TTC549 (cell line): ENCODE measurements at regions not wholly inside any gene's neighbourhood (a gene's known extent, or its start where the extent isn't known, plus 50 kb on each side); places are given as distances from the start of the nearest gene placed in this dataset.
"Not testable (repeated sequence)": the region's sequence is repeated elsewhere in the genome, so short reads cannot be mapped to it uniquely, and the experiment has no call there.

ENCODE experiments used
- FAIRE-seq: peaks from 2 replicates; lab custom pipeline; 2012; peaks lifted over from hg19 to GRCh38; lab: Jason Lieb, UNC

DNA sequence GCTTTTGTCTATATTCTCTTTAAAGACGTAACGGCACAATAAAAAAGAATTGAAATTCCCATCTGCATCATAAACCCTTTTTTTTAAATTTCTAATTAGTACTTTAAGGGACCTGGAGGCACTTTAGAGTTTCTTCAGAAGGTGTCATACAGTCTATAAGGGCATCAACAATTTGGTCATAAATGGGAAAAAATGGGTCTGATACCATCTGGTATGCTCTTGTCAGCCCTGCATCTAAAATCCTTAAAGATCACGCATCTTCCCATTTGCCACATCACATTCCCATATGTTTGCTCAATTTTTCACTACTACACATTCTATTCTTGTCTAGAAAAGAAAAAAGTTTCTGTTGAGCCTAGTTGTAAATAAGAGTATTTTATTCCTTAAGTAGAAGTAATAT, 53.8 kb downstream of the COX7C start:
- no peak for FAIRE-seq

DNA sequence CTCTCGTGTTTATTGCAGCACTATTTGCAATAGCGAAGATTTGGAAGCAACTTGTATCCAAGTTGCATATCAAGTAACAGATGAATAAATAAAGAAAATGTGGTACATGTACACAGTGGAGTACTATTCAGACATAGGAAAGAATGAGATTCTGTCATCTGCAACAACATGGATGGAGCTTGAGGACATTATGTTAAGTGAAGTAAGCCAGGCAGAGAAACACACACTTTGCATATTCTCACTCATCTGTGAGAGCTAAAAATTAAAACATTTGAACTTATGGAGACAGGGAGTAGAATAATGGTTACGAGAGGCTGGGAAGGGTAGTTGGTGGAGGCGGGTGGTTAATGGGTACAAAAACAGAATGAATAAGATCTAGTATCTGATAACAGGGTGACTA, 56.3 kb downstream of the COX7C start:
- no peak for FAIRE-seq

DNA sequence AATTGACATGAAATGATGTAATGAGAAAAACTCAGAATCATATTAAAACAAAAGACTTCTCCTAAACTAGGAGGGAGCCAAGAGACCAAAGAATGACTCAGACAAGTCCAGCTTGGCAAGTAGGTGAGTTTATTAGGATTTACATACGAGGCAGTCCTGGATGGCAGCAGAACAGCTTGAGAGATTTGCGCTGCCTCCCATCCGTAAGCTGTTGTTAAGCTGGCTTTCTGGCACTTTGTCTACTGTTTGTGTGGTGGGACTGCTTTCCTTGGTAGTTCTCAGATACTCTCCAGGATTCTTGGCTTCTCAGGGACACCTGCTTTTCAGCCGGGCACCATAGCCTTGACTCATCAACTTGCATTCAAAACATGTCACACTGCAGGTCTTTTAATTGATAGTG, 57.6 kb downstream of the COX7C start:
- FAIRE-seq = no peak

DNA sequence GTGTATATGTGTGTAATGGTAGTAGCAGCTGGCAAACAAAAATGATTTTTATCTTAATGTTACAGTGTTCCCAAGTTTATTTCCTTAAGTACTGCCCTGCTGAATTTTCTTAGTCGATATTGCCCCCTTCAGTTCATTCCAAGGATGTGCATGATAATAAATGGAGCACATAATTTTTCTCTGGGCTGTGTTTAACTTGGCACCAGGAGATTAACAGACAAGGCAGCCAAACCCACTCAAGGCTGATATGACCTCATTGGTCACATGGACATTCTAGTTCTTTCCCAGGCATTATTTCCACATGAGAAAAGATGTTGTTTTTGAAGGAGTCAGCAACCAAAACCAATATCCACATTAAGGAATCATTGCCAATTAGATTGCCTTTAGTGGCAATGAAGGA, 61.8 kb downstream of the COX7C start:
- FAIRE-seq = peak; percentile 45

DNA sequence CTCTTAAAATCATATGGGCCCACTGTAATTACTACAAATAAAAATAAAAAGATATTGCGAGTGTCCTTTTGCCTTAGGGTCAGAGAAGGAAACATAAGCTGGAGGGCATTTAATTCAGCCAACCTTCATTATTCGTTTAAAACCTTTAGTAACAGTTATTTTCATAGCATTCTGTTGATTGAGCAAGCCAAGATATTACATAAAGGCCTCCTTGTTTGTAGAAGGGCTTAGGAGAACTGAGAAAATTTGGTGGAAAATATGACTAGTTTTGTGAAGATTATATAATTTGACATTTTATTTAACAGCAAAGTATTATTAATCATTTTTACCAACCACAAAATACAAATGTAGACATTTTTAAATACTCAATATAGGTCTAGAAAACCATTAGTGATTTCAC, 62.2 kb downstream of the COX7C start:
- no peak for FAIRE-seq

DNA sequence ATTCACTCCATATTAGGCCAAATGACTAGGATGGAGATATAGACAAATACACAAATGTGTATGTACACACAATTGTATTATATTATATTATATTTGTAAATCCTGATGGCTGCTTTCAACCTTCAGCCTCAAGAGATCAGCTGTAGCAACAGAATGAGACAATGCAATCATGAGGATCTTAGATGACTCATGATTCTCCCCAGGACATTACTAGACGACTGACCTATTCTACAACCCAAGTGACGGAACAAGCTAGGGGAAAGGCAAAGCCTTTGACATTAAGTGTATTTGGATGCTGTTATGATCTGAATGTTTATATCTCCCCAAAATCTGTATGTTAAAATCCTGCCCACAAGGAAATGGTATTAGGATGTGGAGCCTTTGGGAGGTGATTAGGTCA, 66.5 kb downstream of the COX7C start:
- FAIRE-seq = no peak

DNA sequence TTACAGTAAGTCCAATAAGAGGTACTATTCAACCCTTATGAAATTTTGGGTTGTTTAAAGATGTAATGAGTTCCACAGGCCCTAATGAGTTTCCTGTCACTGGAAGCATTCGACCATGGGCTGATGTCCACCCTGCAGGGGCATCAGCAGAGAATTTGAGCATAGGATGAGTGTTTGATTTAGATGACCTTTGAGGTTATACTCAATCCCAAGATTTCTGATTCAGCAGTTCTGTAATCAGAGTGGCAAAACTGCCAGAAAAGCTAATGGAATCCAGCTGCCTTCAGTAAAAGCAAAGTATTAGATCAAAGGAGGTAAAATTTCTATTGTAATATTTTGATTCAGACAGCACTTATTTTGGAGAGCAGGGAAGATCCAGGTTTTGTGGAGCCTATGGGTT, 68.3 kb downstream of the COX7C start:
- no peak for FAIRE-seq

DNA sequence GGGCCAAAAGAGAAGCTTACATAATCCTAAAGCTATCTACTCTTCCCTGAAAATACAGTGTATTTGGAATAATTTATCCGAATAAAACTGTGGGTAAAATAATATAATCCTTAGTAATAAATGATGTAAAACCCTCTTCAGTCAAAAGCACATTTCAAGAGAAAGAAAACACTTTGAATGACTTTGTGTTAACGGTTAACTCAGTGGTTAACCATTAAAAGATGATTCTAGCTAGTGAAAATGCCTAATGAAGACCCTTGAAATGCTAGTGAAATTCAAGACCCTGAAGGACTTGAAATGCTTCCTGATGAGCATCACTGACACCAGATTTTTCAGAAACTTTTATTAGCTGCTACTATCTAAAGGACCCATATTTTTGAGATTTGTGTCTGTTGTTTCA, 70.7 kb downstream of the COX7C start:
- no peak for FAIRE-seq

DNA sequence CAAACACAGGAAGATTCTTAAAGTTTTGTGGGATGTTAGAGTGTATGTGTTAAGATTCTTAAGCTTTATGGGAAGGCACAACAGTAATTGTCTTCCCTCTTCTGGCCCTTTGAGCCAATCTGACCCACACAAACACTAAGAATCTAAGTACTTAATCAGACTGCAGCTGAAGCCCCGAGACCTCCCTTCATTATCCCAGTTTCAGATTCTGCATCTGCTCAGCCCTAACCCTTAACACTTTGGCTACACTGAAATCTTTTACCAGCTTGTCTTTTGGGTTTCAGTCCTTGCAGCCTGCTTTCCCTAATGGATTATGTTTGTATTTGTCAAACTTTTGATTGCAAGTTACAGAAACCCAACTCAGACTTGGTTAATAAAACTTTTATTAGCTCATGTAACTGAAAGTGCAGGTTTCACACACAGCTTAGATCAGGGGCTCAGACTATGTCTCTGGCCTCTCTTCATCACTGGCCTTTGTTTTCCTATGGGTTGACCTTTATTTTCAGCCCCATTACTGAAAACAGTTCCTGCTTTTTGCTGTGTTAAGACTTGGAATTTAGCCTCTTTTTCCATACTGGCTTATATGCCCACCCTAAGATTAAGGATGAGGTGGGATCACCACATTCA, 71.5 kb downstream of the COX7C start:
- FAIRE-seq = no peak

DNA sequence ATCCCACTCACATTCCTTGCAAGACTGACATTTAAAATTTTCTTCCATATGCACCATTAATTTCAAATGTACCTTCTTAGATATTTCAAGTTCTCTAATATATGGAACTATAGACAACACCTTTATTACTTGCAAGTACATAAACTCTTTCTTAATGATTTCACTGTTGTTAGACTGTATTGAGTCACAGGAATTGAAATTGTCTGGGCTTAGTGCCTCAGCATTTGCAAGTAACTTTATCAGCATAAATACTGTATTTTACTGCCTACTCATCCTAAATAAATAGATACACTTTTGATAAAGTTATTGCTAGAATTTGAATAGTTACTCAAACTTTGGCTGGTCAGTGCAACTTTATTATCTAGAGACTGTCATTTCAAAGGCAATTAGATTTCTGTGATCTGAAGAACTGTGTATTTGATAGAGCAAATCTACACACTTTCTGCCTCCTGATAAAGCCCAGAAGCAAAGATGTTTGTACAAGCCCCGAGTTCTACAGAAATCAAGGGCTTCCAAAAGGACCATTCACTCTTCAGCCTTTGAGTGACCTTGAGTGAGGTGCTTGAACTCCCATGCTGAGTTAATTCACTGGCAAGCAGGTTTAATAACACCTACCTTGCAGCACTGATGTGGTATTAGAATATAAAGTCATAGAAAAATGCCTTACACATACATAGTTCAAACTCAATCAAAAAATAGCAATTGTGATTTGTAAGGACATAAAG, 91.6 kb downstream of the COX7C start:
- FAIRE-seq = no peak

DNA sequence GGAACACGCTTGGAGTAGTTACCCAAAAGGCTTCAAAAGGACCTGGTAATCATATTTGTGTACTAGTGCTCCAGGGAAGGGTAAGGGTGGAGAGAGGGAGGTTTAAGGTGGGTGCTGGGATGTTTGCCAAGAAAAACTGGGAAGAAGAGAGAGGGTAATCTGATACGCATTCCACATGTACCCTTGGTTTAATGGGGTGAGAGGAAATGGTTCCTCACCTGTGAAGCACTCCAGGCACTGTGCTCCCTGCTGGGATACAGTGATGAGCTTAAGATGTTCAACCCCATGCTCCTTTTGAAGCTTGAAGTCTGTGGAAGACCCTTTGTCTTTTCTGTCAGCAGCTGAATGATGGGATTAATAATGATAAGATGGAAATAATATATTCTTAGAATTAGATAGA, 98.4 kb downstream of the COX7C start:
- FAIRE-seq = no peak

DNA sequence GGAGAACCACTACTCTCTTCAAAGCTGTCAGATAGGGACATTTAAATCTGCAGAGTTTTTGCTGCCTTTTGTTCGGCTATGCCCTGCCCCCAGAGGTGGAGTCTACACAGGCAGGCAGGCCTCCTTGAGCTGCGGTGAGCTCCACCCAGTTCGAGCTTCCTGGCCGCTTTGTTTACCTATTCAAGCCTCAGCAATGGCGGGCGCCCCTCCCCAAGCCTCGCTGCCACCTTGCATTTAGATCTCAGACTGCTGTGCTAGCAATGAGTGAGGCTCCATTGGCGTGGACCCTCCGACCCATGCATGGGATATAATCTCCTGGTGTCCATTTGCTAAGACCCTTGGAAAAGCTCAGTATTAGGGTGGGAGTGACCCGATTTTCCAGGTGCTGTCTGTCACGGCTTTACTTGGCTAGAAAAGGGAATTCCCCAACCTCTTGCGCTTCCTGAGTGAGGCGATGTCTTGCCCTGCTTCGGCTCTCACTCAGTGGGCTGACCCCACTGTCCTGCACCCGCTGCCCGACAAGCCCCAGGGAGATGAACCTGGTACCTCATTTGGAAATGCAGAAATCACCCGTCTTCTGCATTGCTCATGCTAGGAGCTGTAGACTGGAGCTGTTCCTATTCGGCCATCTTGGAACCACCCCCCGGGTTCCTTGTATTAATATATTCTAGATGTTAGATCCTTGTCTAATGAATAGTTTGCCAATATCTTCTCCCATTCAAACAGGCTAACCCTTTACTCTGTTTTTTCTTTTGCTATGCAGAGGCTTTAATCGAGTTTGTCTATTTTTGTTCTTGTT, 113.8 kb downstream of the COX7C start:
- not testable (repeated sequence) for FAIRE-seq

DNA sequence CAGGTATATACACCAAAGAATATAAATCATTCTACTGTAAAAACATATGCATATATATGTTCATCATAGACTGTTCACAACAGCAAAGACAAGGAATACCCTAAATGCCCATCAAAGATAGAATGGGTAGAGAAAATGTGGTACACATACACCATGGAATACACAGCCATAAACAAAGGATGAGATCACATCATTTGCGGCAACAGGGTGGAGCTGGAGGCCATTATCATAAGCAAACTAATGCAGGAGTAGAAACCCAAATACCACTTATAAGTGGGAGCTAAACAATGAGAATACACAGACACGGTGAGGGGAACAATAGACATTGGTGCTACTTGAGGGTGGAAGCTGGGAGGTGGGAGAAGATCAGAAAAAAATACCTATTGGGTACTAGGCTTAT, 117.6 kb downstream of the COX7C start:
- FAIRE-seq = no peak

DNA sequence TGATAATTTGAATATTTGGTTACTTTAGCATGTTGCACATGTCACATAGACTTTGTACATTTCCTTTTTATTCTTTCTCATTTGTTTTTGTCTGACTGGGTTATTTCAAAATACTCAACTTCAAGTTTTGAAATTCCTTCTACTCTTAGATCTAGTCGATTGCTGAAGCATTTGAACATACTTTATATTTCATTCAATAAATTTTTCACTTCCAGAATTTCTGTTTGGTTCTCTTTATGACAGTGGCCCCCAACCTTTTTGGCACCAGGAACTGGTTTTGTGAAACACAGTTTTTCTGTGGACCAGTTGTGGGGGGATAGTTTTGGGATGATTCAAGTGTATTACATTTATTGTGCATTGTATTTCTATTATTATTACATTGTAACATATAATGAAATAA, 119.8 kb downstream of the COX7C start:
- no peak for FAIRE-seq

DNA sequence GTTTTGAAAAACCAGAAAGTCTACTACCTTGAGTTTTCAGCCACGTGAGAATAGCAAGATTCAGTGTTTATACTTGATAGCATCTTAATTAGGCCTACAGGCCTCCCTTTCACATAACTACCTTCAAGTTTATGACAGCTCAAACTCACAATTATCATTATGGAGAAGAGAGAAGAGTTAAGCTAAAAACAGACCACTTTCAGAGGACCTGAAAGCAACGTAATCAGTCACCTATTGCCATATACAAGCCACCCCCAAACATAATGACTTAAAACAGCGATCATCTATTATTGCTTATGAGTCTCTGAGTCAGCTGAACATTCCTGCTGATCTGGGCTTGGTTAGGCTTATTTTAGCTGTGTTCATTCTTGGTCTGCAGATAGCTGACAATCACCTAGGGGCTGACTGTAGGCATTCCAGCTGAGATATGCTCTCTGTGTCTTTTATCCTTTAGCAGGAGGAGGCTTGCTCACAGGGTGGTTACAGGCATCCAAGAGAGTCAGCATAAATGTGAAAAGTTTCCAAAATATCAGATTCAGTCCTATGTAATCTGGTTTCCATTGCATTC, 130.9 kb downstream of the COX7C start:
- FAIRE-seq = no peak

DNA sequence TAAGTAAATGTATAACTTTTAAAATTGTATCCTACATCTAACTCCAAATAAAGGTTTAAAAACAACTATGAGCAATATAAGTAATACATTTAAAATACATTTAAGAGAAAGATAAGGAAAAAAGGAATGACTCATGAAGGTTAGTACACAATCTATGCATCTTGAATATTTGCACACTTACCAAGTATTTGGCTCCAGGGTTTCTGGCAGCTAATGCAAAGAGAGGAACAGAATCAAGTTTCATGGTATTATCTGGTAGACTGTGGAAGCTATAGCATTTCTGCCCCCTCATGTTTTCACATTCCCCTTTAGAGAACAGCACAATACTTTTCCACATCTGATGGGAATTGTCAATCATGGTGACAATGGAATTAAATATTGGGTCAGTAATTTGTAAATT, 132.1 kb downstream of the COX7C start:
- no peak for FAIRE-seq

DNA sequence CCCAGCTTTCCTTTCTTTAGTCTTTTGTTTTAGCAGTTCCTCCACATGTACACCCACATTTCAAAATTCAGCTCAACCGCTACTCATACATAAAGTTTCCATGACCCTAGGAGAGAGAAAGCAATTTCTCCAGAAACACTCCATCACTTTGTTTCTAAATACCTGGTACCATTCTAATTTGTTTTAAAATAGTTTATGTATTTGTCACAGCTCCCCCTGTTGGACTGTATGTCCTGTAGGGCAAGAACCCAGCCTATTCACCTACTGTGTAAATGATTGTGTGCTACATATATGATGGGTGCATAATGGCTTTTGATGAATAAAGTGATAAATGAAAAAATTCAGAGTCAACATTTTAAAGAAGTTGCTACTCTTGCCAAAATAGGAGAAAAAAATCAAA, 139.1 kb downstream of the COX7C start:
- no peak for FAIRE-seq

DNA sequence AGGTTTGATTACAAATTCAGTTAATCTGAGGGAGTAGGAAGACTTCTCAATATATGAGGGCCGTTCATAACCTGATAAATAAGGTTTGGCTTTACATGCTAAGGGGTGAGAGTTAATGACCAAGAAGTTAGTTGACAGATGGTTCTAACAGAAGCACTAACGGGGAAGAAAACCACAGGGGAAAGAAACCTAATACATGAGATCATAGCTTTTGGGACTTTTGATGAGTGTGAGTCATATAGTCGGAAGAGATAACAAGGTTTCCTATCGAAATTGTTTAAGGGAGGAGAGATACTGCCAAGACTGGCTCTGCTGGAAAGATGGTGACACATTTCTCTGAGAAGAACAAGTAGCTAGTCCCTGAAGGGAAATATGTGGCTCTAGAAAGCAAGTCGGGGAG, 140.1 kb downstream of the COX7C start:
- FAIRE-seq = no peak

DNA sequence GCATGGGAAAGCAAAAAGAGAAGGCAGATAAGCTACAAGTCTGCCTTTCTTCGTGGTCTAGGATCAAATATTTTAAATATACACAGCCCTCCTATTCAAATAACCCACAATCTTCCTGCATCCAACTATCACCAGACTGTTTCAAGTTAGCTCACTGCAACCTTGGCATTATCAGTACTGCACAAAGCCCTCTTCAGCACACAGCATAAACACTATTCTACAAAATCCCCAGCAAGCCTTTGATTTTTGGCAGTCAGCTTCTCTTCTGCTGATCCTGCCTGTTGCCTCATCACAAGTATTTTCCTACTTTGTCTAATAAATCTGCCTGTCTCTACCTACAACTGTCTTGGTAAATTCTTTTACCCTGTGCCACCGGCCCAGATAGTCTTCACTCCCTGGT, 142.9 kb downstream of the COX7C start:
- no peak for FAIRE-seq

DNA sequence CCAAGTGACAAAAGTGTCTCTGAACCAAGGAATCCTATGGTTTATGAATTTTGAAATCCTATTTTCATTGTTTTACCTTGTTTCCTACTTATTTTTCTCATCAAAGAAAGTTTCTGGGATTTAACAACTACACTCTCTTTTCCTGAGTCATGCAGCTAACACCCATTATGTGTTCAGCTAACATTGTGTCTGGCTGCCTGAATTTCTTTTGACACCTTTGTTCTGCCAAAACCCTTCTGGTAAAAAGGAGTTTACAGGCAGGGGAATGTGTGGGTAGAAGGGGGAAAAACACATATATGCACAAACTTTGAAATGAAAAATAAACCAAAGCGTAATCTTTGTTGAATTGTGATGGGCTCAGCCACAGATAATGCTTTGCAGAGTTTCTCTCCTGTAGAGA, 146.2 kb downstream of the COX7C start:
- FAIRE-seq = no peak

DNA sequence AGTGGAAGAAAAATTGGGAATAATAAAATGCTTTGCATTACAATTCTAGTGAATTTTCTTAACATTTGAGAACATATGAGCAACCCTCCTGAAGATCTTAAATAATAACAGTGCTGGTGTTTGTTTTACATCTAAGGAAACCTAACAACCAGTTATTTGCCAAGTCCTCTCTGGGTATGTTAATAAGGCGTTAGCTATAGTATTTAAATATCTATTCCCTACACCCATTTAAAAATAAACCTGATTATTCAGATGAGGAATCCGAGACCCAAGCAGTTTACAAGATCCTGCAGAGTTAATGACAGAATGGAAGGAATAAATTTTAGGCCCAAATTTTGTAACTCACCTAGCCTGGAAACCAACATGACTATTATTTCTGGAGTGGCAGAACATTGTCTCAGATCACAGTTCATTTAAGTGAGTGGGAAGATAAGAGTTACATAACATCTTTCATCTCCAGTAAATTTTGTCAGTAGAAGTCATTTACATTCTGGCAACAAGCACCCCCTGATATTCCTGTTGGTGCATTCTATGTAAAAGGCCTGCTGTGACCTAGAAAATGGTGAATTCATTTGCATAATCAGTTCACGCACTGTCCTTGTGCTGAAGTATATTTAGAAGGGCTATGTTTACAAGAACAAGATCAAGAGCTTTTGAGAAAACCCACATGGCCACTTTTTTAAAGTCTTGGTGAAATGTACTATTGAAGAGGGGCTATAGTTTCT, 148.2 kb downstream of the COX7C start:
- FAIRE-seq = no peak

DNA sequence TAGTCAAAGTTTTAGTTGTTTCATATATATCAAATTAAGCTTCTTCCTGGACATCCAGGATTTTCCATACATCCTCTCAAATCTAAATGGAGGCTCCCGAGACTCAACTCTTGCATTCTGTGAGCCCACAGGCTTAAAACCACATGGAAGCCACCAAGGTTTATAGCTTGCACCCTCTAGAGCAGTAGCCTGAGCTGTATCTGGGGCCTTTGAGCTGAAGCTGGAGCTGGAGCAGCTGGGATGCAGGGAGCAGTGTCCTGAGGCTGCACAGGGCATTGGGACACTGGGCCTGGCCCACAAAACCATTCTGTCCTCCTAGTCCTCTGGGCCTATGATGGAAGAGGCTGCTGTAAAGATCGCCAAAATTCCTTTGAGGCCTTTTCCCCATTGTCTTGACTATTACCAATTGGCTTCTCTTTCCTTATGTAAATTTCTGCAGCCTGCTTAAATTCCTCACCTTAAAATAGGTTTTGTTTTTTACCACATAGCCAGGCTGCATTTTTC, 151.0 kb downstream of the COX7C start:
- no peak for FAIRE-seq
